ENCODE measurements at regions not wholly inside any gene's neighbourhood (a gene's known extent, or its start where the extent isn't known, plus 50 kb on each side); places are given as distances from the start of the nearest gene placed in this dataset.

DNA sequence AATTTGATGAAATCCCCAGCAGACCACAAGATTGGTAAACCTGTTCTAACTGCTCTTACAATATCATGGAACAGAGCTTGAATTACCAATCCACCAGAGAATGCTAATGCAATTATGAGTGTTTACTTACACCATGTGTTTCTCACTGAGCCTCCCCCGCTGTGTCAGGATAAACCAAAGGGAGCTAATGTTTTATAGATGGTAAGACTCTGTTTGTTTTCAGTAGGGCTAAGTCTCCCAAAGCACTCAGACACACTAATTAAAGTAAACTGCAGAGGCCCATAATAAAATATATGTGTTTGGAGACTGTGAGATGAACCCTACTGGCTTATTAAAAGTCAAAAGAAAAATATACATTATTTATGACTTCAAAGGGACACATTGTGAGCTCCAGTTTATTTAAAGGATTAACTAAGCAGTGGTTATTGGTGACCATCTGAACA, 261.7 kb upstream of the FAM241A start:
- intact Hi-C loops (cut with DNase I; ENCODE audit: low total_unique reads) = no loop called here
- in situ Hi-C loops (cut with MboI; ENCODE audit: low sequenced_read_pairs in 4 of 4) = no loop called here
- no peaks in the 10 kb centered on the region for H3K36me3 ChIP-seq
- H3K27ac ChIP-seq = no peak overlapping the region
- ATAC-seq = no peak
- no peaks in the 10 kb centered on the region for H3K9me3 ChIP-seq
- H3K4me3 ChIP-seq = no peak overlapping the region
- no peaks in the 10 kb centered on the region for H3K4me1 ChIP-seq
- TF ChIP-seq, protein P1, sequence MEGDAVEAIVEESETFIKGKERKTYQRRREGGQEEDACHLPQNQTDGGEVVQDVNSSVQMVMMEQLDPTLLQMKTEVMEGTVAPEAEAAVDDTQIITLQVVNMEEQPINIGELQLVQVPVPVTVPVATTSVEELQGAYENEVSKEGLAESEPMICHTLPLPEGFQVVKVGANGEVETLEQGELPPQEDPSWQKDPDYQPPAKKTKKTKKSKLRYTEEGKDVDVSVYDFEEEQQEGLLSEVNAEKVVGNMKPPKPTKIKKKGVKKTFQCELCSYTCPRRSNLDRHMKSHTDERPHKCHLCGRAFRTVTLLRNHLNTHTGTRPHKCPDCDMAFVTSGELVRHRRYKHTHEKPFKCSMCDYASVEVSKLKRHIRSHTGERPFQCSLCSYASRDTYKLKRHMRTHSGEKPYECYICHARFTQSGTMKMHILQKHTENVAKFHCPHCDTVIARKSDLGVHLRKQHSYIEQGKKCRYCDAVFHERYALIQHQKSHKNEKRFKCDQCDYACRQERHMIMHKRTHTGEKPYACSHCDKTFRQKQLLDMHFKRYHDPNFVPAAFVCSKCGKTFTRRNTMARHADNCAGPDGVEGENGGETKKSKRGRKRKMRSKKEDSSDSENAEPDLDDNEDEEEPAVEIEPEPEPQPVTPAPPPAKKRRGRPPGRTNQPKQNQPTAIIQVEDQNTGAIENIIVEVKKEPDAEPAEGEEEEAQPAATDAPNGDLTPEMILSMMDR (IDR thresholded peaks at IDR 0.05 in 4 of 5, conservative IDR thresholded peaks at IDR 0.05 in 1 of 5) = no peak
- TF ChIP-seq POLR2A (IDR thresholded peaks at IDR 0.05) = no peak
- DNase-seq = no peak
- H3K27me3 ChIP-seq = no peaks in the 10 kb centered on the region

DNA sequence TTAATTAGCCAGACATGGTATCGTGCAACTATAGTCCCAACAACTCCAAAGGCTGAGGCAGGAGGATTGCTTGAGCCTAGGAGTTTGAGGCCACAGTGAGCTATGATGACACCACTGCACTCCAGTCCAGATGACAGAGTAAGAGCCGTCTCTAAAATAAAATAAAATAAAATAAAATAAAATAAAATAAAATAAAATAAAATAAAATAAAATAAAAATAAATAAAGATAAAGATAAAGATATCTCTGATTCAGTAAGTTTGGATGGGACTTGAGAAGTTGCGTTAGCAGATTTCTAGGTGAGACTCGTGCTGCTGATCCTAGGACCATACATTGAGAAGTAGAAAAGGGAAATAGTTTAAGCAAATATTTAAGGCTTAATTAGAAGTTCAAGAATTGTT, 254.8 kb upstream of the FAM241A start:
- no peaks in the 10 kb centered on the region for H3K9me3 ChIP-seq
- H3K4me3 ChIP-seq = no peak overlapping the region
- H3K27ac ChIP-seq = no peak overlapping the region
- no peak for DNase-seq
- no peaks in the 10 kb centered on the region for H3K27me3 ChIP-seq
- no peak for ATAC-seq
- no peaks in the 10 kb centered on the region for H3K4me1 ChIP-seq
- TF ChIP-seq, protein P1 (IDR thresholded peaks at IDR 0.05 in 4 of 5, conservative IDR thresholded peaks at IDR 0.05 in 1 of 5) = no peak
- TF ChIP-seq POLR2A (IDR thresholded peaks at IDR 0.05) = no peak
- intact Hi-C loops (cut with DNase I; ENCODE audit: low total_unique reads) = no loop called here
- in situ Hi-C loops (cut with MboI; ENCODE audit: low sequenced_read_pairs in 4 of 4) = no loop called here
- H3K36me3 ChIP-seq = no peaks in the 10 kb centered on the region

DNA sequence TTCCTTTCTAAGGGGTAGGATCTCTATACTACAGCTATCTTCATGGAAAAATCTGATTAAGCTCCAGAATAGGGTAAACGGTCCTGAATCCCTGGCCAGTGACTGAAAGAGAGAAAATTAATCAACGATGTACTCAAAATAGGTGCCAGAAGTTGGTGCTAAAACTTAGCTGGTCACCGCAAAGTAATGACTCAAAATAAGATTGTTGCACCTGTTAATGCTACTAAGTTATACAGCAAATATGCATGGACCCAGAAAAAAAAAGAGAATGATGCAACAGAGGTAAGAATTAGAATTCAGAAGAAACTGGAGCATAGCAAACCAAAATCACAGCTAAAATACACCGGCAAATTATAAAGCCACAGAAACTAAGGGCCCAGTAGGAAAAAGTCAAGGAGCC, 239.7 kb upstream of the FAM241A start:
- DNase-seq = no peak
- TF ChIP-seq POLR2A (IDR thresholded peaks at IDR 0.05) = no peak
- TF ChIP-seq, protein P1 (IDR thresholded peaks at IDR 0.05 in 4 of 5, conservative IDR thresholded peaks at IDR 0.05 in 1 of 5) = no peak
- Histone ChIP-seq H3K9me3 (no peaks in the 10 kb centered on the region), H3K4me3 (no peak overlapping the region), H3K27ac (no peak overlapping the region), H3K4me1 (no peaks in the 10 kb centered on the region), H3K27me3 (no peaks in the 10 kb centered on the region), H3K36me3 (no peaks in the 10 kb centered on the region)
- no peak for ATAC-seq
- in situ Hi-C loops (cut with MboI; ENCODE audit: low sequenced_read_pairs in 4 of 4) (no loop called here), intact Hi-C loops (cut with DNase I; ENCODE audit: low total_unique reads) (no loop called here)

DNA sequence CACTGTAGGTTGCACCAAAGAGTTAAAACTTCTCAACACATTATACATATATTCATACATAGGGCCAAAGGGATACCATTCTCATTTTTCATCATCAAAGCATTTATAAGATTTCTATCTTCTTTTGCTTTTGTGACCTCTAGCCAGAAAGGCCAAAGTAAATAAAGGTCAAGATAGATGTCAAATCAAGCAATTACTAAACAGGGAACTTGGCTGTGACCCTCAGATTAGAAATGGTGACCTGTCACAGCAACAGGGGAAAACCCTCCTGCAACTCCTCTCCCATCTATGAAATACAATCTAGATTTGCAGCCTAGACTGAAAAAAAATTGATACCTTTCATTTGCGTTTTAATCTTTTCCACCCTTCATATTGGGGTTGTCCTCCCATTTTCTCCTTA, 225.6 kb upstream of the FAM241A start:
- H3K36me3 ChIP-seq = no peaks in the 10 kb centered on the region
- DNase-seq (no peak), ATAC-seq (no peak)
- H3K4me1 ChIP-seq = no peaks in the 10 kb centered on the region
- TF ChIP-seq, protein P1 (IDR thresholded peaks at IDR 0.05 in 4 of 5, conservative IDR thresholded peaks at IDR 0.05 in 1 of 5) = no peak
- TF ChIP-seq POLR2A (IDR thresholded peaks at IDR 0.05) = no peak
- in situ Hi-C loops (cut with MboI; ENCODE audit: low sequenced_read_pairs in 4 of 4) (no loop called here), intact Hi-C loops (cut with DNase I; ENCODE audit: low total_unique reads) (no loop called here)
- no peaks in the 10 kb centered on the region for H3K9me3 ChIP-seq
- no peaks in the 10 kb centered on the region for H3K27me3 ChIP-seq
- H3K4me3 ChIP-seq = no peak overlapping the region
- no peak overlapping the region for H3K27ac ChIP-seq

DNA sequence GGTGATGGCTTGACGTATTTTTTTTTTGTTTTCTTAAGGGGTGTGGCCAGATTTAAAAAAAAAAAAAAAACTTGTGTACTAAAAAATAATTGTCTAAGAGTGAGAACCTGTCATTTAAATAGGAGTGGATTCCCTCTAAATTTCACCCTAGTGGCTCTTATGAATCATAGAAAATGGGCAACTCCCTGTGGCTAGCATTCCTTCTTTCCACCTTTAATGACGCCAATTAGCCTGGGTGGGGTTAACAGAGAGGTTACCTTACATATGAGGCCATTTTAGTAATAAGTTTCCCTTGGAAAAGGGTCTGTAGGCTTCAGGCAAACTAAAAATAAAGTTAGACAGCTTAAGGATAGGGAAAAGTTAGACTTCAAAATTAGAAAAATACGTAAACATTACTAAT, 223.5 kb upstream of the FAM241A start:
- no peak for ATAC-seq
- no peaks in the 10 kb centered on the region for H3K9me3 ChIP-seq
- in situ Hi-C loops (cut with MboI; ENCODE audit: low sequenced_read_pairs in 4 of 4) (no loop called here), intact Hi-C loops (cut with DNase I; ENCODE audit: low total_unique reads) (no loop called here)
- H3K4me3 ChIP-seq = no peak overlapping the region
- no peaks in the 10 kb centered on the region for H3K4me1 ChIP-seq
- no peak overlapping the region for H3K27ac ChIP-seq
- H3K36me3 ChIP-seq = no peaks in the 10 kb centered on the region
- TF ChIP-seq, protein P1 (IDR thresholded peaks at IDR 0.05 in 4 of 5, conservative IDR thresholded peaks at IDR 0.05 in 1 of 5) = no peak
- no peak for TF ChIP-seq POLR2A (IDR thresholded peaks at IDR 0.05)
- DNase-seq = no peak
- H3K27me3 ChIP-seq = no peaks in the 10 kb centered on the region
